ENCODE measurements at regions not wholly inside any gene's neighbourhood (a gene's known extent, or its start where the extent isn't known, plus 50 kb on each side); places are given as distances from the start of the nearest gene placed in this dataset.

DNA sequence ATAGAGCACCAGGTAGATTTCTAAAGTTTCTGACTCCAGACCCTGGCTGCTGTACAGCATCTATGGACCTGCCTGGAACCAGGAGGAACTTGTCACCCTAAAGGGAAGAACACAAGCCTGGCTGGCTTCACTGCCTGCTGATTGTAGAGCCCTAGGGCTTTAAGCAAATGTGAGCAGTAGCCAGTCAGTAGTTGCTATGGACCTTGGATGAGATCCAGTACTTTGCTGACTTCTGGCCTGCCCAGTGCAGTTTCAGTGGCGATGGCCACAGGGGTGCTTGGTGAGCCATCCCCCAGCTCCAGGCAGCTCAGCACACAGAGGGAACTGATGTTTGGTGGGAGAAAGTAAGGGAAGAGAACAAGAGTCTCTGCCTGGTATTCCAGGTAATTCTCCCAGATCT, 68.4 kb downstream of the ATP6V1G3 start (continued):
- TF ChIP-seq, protein P1, sequence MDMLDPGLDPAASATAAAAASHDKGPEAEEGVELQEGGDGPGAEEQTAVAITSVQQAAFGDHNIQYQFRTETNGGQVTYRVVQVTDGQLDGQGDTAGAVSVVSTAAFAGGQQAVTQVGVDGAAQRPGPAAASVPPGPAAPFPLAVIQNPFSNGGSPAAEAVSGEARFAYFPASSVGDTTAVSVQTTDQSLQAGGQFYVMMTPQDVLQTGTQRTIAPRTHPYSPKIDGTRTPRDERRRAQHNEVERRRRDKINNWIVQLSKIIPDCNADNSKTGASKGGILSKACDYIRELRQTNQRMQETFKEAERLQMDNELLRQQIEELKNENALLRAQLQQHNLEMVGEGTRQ (IDR thresholded peaks at IDR 0.05; ENCODE audit: low read length), result no peak
- no peak for TF ChIP-seq RFX5 (IDR thresholded peaks at IDR 0.05; ENCODE audit: borderline replicate concordance, low read depth, low read length)
- TF ChIP-seq, protein P2, sequence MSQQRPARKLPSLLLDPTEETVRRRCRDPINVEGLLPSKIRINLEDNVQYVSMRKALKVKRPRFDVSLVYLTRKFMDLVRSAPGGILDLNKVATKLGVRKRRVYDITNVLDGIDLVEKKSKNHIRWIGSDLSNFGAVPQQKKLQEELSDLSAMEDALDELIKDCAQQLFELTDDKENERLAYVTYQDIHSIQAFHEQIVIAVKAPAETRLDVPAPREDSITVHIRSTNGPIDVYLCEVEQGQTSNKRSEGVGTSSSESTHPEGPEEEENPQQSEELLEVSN (IDR thresholded peaks at IDR 0.05), result no peak
- TF ChIP-seq JUN (IDR thresholded peaks at IDR 0.05; ENCODE audit: low read depth, low read length), result no peak
- no peak for TF ChIP-seq KDM5A (IDR thresholded peaks at IDR 0.05; ENCODE audit: low read length)
- no peak for TF ChIP-seq CTBP2 (IDR thresholded peaks at IDR 0.05; ENCODE audit: borderline replicate concordance, insufficient read depth, insufficient read length, low read length)

Data from H1 (cell line).